GM18498 (cell line): ENCODE measurements at regions not wholly inside any gene's neighbourhood (a gene's known extent, or its start where the extent isn't known, plus 50 kb on each side); places are given as distances from the start of the nearest gene placed in this dataset.
"Not testable (repeated sequence)": the region's sequence is repeated elsewhere in the genome, so short reads cannot be mapped to it uniquely, and the experiment has no call there.

ENCODE experiments used
- ATAC-seq: cut with Tn5 transposase; IDR thresholded peaks from one replicate; pipeline ENCODE4 v1.9.1; 2021; ENCODE audit warnings: mild to moderate bottlenecking, moderate library complexity; ENCODE audit not compliant: unreplicated experiment

DNA sequence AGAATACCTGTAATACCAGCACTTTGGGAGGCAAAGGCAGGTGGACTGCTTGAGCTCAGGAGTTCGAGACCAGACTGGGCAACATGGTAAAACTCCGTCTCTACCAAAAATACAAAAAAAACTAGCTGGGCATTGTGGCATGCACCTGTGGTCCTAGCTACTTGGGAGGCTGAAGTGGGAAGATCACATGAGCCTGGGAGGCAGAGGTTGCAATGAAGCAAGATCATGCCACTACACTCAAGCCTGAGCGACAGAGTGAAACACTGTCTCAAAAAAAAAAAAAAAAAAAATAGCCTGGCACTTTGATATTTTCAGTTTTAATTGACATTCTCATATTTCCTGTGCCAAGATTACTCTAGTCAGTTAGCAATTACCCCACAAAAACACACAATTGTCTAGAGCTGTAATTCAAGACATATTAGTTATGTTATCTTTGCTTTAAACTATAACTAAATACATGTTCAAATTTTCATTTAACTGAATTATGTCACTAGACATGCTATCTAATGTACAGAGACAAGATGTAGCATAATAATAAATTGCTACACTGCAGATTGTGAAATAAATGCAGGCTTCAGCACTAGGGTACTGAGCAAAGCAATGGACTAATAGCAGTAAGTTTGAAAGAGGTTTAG lies 378.2 kb upstream of the GRAMD2B start:
- no peak for ATAC-seq

DNA sequence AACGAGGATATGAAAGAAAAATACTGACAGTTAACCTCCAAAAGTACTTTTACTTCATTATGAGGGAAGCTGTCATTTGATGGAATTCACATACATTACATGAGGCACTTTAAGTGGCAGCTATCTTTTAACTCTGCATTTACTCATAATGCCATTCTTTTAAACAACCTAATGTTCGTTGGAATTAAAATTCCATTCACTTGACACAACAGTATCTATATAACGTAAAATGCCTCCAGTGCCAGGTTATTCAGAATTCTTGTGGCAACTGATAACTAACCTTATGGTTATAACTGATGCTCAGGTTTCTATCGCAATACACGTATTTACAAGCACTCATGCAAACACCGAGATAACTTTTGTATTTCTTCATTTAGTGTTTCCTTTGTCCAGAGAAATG lies 376.9 kb upstream of the GRAMD2B start:
- no peak for ATAC-seq

DNA sequence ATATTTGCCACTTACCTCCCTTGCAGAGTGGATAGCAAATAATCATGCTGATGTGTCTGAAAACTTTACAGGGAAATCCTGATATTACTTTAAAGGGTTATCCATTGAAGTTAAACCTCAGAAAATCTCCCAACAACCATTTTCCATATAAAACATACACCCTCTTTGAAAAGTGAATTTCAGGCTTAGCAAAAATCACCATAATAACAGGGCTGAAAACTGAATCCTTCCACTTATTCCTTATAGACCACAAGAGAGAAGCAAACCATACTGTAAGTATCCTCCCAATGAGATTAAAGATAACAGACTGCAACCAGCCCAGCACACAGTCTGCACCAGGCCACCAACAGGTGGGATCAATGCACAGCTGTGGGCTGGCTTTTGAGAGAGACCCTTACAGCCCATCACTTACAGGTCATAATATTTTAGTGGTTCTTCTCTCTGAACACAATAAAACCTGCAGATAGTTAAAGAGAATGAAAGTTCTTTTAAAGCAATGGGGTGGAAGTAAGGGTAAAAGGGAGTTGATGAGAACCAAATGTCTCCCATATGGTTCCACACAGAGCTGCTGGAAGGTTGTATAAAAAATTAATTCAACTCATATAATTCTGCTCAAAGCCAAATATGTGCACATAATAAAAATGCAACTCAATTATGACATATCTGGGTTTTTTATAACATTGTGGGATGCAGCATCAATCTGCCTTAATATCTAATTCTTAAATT lies 376.2 kb upstream of the GRAMD2B start:
- ATAC-seq = no peak

DNA sequence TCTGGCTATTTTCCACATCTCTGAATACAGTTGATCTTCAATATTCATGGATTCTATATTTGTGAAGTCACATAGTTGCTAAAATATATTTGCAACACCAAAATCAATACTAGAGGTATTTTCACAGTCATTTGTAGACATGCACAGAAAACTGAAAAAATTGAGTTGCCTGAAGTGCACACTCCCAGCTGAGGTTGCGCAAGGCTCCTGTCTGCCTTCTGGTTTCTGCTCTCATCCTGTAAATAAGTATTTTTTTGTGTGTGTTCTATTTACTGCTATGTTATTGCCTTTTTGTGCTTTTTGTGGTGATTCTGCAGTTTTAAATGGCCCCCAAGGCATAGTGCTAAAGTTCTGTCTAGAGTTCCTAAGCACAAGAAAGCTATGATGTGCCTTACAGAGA lies 371.1 kb upstream of the GRAMD2B start:
- ATAC-seq = no peak

DNA sequence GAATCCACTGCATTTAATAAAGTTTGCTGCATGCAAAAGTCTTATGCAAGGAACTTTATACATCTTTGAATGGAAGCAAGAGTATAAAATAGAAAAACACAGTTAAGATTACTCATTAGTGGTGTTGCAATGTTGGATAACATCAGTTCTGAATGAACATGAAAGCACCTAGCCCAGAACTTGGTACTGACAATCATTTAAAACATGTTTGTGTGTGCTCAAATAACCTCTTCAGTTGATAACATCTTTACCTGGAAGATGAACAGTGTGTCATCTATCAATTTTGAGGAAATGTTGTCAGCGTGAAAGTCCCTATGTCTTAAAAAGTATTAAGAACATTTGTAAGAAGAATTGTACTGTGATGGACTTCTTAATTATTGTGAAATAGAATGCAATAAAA lies 370.4 kb upstream of the GRAMD2B start:
- no peak for ATAC-seq

DNA sequence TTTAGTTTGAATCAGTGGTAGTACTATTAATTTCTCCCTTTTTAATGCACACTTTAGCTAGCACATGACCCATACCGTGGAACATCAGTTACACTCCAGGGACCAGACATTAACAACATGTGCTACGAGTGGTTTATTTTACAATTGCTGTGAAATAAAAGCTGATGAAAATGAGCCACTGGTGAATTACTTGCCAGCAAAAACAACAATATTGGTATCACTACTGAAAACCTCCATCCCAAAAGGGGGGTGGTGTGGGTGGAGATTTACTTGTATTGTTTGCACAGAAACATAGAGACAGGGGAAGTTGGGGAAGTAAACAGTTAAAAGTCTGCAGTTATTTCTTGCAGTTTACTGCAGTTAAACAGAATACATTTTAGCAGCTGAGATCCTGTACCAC lies 369.6 kb upstream of the GRAMD2B start:
- ATAC-seq = no peak

DNA sequence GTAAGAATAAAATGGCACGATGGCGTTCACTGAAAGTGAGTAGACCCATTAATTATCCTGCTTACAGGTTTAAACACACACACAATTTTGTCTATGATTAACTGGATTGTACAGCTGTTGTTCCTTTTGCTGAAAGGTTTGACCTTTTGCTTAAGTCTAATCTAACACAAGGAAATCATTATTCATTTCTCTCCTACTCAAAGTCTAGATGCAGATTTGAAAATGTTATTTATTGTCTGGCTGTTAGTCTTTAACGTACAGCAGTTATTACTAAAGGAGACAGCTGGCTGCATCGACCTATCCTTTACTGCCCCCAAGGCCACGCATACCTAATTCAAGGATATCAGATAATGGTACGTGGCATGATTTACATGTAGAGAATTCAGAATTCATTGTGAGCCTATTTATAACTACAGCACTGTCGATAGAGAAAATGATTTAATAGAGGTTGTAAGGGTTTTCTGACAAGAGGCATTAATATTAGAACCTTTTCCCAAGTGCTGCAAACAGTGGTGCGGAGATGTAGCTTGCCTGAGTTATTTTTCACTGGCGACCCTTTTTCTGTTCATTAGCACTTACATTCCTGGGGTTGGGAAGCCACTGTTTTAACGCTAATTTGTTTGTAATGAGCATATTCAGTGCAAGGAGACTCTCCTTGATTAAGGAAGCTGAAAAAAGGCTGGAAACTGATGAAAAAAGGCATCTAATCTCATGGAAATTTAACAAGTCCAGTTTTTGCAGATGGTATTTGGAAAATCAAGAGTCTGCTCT lies 368.4 kb upstream of the GRAMD2B start:
- ATAC-seq = no peak

DNA sequence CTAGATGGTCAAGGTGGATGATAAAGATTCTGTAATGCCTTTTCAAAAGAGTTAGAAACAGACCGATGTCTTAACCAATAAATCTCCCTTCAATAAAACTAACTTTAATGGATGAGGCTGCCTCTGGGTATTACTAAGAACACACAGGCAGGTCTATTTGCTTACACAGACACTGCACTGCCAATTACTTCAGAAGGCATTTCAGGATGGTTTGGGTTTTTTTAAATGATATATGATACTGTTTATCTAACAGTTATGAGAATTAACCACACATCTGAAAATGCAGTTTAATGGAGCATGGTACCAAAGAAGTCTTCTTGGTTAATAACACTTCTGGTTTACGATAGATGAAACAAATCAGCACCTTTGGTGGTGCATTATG lies 367.9 kb upstream of the GRAMD2B start:
- no peak for ATAC-seq

DNA sequence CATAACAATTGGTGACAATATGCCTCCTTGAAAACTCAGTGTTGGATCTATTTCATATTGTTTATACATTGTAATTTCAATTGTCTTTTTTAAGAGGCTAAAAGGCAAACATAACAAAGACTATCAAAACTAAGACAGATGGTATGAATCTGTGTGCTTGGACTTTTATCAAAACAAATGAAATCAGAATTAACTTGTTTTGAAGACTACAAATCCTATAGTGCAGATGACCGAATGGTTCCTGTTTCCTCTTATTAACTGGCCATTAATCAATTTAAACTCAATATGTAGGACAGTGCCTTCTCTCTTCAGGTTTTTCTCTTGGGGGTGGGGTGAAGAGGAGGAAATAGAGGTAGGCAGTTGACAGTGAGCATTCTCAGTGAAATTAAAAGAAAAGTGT lies 366.9 kb upstream of the GRAMD2B start:
- no peak for ATAC-seq

DNA sequence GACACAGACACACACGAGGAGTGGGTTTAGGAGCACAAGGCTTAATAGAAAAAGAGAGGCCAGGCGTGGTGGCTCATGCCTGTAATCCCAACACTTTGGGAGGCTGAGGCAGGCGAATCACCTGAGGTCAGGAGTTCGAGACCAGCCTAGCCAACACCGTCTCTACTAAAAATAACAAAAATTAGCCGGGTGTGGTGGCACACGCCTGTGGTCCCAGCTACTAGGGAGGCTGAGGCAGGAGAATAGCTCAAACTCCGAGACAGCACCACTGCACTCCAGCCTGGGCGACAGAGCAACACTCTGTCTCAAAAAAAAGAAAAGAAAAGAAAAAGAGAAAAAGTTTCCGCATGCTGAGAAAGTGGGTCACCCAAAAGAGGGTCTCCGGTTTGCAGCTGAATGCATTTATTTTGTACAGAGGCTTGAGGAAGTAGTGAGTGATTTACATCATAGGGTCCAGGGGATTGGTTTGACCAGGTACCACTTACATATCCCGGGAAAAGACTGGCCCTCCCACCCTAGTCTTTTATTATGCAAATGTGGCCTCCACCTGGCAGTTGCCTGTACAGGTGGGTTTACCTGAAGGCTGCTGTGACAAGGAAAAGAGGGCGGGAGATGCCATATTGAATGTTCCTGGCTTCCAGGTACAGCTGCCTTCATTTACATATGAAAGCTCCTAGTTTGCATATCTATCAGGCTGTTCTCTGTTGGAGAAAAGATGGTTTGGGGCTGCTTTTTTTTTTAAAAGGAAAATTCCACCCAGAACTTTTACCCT lies 366.2 kb upstream of the GRAMD2B start:
- ATAC-seq = no peak

DNA sequence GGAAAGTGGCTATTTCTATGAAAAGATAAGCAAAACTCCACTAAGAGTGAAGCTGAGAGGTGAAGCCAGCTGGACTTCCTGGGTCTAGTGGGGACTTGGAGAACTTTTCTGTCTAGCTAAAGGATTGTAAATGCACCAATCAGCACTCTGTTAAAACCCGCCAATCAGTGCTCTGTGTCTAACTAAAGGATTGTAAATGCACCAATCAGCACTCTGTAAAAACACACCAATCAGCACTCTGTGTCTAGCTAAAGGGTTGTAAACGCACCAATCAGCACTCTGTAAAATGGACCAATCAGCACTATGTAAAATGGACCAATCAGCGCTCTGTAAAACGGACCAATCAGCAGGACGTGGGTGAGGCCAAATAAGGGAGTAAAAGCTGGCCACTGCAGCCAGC lies 364.8 kb upstream of the GRAMD2B start:
- ATAC-seq = not testable (repeated sequence)

DNA sequence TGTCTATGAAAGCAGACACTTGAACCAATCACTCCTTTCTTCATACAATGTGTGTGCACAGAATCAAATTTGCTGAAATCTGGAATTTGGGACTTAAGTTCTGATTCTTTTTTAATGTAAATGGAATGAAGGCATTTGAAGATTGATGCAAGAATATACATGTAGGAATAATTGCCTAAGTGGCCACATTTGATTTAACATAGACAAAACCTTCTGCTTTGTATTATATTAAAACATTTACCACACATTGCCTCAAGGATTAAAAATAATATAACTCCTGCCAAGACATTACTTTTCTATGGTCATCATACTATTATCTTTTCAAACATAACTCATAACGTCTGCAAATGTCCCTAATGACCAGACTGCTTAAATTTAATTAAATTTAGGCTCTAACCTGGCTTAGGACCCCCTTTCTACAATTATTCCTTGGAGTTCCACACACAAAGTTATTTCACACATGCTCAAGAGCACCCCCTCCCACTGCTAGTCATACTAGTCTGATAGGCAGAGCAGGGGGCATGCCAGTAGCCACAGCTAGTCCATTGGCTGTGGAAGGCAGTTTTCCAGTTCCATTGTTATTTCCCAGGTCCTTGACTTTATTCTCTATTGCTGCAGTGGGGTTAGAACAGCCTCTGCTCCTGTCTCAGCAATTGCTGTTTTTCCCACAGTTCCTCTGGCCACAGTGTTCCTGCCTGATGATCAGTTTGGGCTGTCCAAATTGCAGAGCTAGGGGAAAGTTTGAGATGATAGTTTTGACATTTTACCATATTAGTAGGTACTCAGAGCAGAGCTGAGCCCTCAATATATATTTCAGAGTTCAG lies 360.6 kb upstream of the GRAMD2B start:
- no peak for ATAC-seq

DNA sequence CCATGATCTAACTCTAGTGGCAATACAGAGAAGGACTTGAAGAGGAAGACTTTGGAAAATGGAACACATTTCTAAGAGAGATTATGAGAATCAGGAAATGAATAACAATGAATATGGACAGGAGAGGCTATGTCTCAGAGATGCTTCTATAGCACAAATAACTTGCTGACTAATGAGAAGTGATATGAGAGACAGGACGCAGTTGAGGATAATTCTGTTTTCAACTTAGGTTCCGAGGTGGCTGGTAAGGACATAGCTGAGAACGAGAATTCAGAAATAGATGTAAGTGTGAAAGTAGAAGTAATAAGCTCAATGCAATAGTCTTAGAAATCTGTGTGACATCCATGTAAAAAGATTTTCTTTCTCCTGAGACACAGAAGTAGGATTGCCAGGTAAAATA lies 358.1 kb upstream of the GRAMD2B start:
- no peak for ATAC-seq

DNA sequence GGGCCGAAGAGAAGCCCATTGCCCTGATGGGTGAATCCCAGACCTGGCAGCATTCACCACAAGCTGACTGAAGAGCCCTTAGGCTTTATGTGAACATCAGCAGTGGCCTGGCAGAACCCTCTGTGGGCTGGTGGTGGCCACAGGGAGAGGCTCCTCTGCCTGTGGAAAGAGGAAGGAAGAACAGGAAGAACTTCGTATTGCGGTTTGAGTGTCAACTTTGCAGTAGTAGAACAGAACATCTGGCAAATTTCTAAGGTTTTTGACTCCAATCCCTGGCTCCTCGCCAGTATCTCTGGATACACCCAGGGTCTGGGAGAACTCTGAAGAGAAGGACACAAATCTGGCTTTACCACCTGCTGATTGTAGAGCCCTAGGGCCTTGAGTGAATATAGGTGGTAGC lies 356.4 kb upstream of the GRAMD2B start:
- ATAC-seq = no peak

DNA sequence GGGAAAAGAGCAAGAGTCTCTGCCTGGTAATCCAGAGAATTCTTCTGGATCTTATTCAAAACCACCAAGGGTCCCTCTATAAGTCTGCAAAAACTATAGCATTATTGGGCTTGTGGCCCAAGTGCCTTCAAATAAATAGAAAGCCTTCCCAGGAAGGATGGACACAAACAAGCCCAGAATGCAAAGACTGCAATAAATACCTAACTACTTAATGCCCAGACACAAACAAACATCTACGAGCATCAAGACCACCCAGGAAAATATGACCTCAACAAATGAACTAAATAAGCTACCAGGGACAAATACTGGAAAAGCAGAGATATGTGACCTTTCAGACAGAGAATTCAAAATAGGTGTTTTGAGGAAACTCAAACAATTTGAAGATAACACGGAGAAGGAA lies 355.8 kb upstream of the GRAMD2B start:
- ATAC-seq = no peak

DNA sequence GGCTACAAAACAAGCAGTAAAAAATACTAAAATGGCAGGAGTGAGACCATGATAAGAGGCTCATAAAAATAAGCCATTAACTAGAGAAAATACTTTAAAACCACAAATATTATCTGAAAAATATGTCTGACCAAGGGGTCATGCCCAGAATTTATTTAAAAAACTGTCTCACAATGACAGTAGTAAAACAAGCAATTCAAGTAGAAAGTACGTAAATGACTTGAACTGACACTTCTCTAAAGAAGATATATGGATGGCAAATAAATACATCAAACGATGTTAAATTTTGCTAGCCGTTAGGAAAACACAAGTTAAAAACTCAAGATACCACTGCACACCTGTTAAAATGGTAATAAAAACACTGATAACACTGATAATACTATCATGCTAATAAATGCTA lies 353.9 kb upstream of the GRAMD2B start:
- ATAC-seq = no peak

DNA sequence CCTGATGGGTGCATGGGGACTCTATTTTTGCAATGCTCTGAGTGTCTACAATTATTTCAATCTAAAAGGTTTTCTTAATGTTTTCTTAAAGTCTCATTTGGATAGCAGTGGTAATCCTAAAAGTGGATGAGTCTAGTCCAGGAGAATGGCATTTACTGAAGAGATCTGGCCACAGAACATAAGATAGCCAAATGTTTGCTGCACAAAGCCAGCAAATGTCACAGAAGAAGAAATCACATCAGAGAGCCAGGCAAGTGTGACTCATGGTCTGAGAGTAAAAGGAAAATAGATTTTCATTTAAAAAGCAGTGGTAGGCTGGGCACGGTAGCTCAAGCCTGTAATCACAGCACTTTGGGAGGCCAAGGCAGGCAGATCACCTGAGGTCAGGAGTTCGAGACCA lies 352.7 kb upstream of the GRAMD2B start:
- ATAC-seq = no peak

DNA sequence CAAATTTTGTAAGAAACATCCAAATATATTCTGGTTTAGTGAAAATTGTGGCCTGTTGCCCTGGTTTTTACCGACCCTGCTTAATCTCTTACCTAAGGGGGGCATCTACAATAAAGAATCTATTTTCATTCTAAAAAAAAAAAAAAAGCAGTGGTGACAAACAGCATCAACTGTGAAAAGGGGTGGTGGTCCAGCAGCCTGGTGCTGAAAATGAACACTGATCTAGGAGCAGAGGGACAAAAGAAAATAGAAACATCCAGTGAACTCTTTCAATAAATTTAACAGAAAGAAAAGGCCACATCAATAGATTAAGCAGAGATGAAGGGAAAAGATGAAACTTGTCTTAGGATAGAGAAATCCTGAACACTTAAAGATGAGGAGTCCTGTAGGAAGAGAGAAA lies 348.7 kb upstream of the GRAMD2B start:
- ATAC-seq = no peak

DNA sequence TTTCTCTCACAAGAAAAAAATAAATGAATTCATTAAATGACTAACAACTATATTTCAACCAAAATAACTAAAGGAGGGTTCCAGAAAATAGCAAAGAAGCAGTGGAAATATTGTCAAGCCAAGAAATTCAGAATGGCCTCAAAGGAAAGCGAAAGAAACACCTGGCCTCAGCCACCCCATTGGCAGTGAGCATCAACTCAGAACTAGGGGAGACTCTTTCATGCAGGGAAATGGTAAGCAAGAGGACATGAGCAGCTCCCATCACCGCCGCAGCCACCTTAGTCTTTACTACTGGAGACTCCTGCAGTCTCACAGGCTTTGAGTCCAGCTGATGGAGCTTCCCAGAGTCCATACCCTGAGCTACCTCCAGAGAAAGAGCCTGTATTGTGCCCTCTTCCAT lies 343.9 kb upstream of the GRAMD2B start:
- no peak for ATAC-seq

DNA sequence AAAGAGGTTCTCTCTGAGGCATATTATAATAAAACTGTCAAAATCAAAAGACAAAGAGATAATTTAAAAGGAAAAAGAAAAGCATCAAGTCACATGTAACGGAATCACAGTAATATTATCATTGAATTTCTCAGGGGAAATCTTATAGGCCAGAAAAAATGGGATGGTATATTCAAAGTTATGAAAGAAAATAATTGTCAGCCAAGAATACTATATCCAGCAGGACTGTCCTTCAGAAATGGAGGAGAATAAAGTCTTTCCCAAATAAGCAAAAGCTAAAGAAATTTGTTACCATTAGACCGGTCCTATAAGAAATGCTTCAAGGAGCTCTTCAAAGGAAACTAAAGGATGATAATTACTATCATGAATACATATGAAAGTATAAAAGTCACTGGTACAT lies 342.0 kb upstream of the GRAMD2B start:
- no peak for ATAC-seq

DNA sequence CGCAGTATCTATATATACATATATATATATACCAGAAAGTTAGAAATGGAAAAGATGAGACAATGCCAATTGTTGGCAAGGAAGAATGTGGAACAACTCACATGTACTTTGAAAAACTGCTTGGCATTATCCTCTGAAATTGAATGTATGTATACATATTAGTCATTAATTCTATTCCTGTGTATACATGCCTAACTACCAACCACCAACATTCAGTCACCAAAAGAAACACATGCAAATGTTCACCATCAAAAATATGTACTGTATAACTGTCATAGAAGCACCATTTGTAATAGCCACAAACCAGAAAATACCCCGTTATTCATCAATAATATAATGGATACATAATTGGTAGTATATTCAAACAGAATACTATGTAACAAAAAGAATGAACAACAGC lies 330.2 kb upstream of the GRAMD2B start:
- no peak for ATAC-seq
